K562 (cell line): ENCODE measurements at regions not wholly inside any gene's neighbourhood (a gene's known extent, or its start where the extent isn't known, plus 50 kb on each side); places are given as distances from the start of the nearest gene placed in this dataset.

Experiments
- ATAC-seq: fragments of 200-7000 bp; cut with Tn5 transposase; 3 replicates; pipeline ENCODE4 v1.9.1; 2020; ENCODE audit warnings: moderate library complexity
- BruUV-seq: library from RNA; stranded (reverse); fragments of 400-500 nt; replicated peaks from 2 replicates; lab custom pipeline; 2021; lab: Mats Ljungman, UMichigan
- CTCF ChIA-PET: fragments of 300-600 bp; formaldehyde crosslinking; extraction: SDS; loops from one replicate; lab custom pipeline; 2021; ENCODE audit warnings: low intra/inter-chr PET ratio; lab: Yijun Ruan, JAX
- POLR2A ChIA-PET: fragments of 300-600, 350-650 bp; sonication (Branson Sonifier 250); formaldehyde crosslinking; extraction: SDS; loops from one replicate; lab custom pipeline; 2021; ENCODE audit warnings: antibody characterized with exemption, inconsistent platforms; lab: Yijun Ruan, JAX
- DNase-seq, 4 experiments: peaks; one replicate each; pipeline versions ENCODE4 v3.0.0 to v3.0.0-alpha.2; 2011 to 2018; ENCODE audit warnings: low spot score in 3 of 4, mixed read lengths in 3 of 4; ENCODE audit errors: extremely low read depth in 1 of 4
- FAIRE-seq: peaks from 2 replicates; lab custom pipeline; 2011; peaks lifted over from hg19 to GRCh38; lab: Jason Lieb, UNC
- H2AFZ ChIP-seq: 2 replicates; pipeline ENCODE4 v1.6.0; 2011; ENCODE audit warnings: low read depth, low read length, control low read depth, inconsistent platforms
- H3K27ac ChIP-seq: fragments of 200-600 bp; 3 replicates; pipeline ENCODE4 v1.8.0; 2011; ENCODE audit warnings: low read depth, mild to moderate bottlenecking, control low read depth, inconsistent platforms, low read length, moderate library complexity, mixed read lengths; ENCODE audit errors: extremely low read depth
- H3K27me3 ChIP-seq, 2 experiments: fragments of 300-600 bp in 1 of 2; 2 replicates in 1 of 2; 3 replicates in 1 of 2; pipeline versions ENCODE4 v1.6.0 to v1.8.0; 2011; ENCODE audit warnings: inconsistent platforms in 2 of 2, low read length in 2 of 2, mild to moderate bottlenecking in 1 of 2, mixed read lengths in 1 of 2, moderate library complexity in 1 of 2; ENCODE audit not compliant: control insufficient read depth in 2 of 2, insufficient read depth in 2 of 2
- H3K36me3 ChIP-seq: fragments of 300-600 bp; 3 replicates; pipeline ENCODE4 v1.8.0; 2011; ENCODE audit warnings: mild to moderate bottlenecking, low read length, inconsistent platforms; ENCODE audit not compliant: control insufficient read depth, insufficient read depth
- H3K4me1 ChIP-seq, 2 experiments: fragments of 200-600 bp in 1 of 2; replicated peaks in 1 of 2; 2 replicates in 1 of 2; 3 replicates in 1 of 2; pipeline versions ENCODE4 v1.5.1 to v1.8.0; 2011; ENCODE audit warnings: inconsistent platforms in 2 of 2, low read length in 2 of 2, mild to moderate bottlenecking in 1 of 2, mixed read lengths in 1 of 2, moderate library complexity in 1 of 2; ENCODE audit not compliant: control insufficient read depth in 2 of 2, insufficient read depth in 2 of 2
- H3K4me2 ChIP-seq: 2 replicates; pipeline ENCODE4 v1.6.1; 2011; ENCODE audit warnings: low read length, control low read depth, inconsistent platforms, mixed read lengths; ENCODE audit not compliant: insufficient read depth
- H3K4me3 ChIP-seq: fragments of 200-600 bp; sonication (generic), shearing (Covaris generic); 2 replicates; pipeline ENCODE4 v1.5.1; 2016; ENCODE audit warnings: control low read depth, inconsistent platforms
- H3K79me2 ChIP-seq: fragments of 200-600 bp; 3 replicates; pipeline ENCODE4 v1.8.0; 2011; ENCODE audit warnings: low read length, inconsistent platforms; ENCODE audit not compliant: control insufficient read depth, insufficient read depth
- H3K9ac ChIP-seq, 2 experiments: 2 replicates each; pipeline versions ENCODE4 v1.6.0 to v1.6.1; 2011; ENCODE audit warnings: low read depth in 2 of 2, low read length in 2 of 2, control low read depth in 1 of 2, inconsistent platforms in 1 of 2, mild to moderate bottlenecking in 1 of 2, mixed read lengths in 1 of 2; ENCODE audit not compliant: insufficient read depth in 1 of 2
- H3K9me1 ChIP-seq: one replicate; pipeline ENCODE4 v1.6.0; 2011; ENCODE audit warnings: inconsistent platforms, mild to moderate bottlenecking, low read length, moderate library complexity; ENCODE audit not compliant: control insufficient read depth, insufficient read depth
- H3K9me3 ChIP-seq: replicated peaks from 2 replicates; pipeline ENCODE4 v1.5.1; 2011; ENCODE audit warnings: low read depth, low read length, inconsistent platforms; ENCODE audit not compliant: control insufficient read depth, insufficient read depth
- H4K20me1 ChIP-seq: replicated peaks from 2 replicates; pipeline ENCODE4 v1.6.1; 2011; ENCODE audit warnings: low read length, inconsistent platforms, mixed read lengths; ENCODE audit not compliant: control insufficient read depth, insufficient read depth
- ARHGAP35 ChIP-seq: fragments of 450-650 bp; IDR thresholded peaks from 2 replicates; pipeline ENCODE4 v1.6.1; 2018; ENCODE audit not compliant: partially characterized antibody
- BMI1 ChIP-seq: fragments of 150-350 bp; IDR thresholded peaks from 2 replicates; pipeline ENCODE4 v1.6.1; 2014; ENCODE audit warnings: low read length
- CCAR2 ChIP-seq: fragments of 200-400 bp; formaldehyde crosslinking; IDR thresholded peaks from 2 replicates; pipeline ENCODE4 v1.6.1; 2017; ENCODE audit warnings: mild to moderate bottlenecking, low read depth, low read length
- FOXA3 ChIP-seq, 2 experiments: fragments of 450-650 bp in 1 of 2; sonication (generic) in 1 of 2; formaldehyde crosslinking; IDR thresholded peaks in 1 of 2; conservative IDR thresholded peaks in 1 of 2; 2 replicates each; pipeline versions ENCODE4 v1.4.0 to v1.8.0; 2020 to 2022; ENCODE audit warnings: mild to moderate bottlenecking in 2 of 2, missing genetic modification reagents in 1 of 2
- HCFC1 ChIP-seq: IDR thresholded peaks from 2 replicates; pipeline ENCODE4 v1.6.1; 2012; ENCODE audit warnings: low read depth, low read length, improper control_type of control experiment
- ILF3 ChIP-seq: fragments of 450-650 bp; IDR thresholded peaks from 2 replicates; pipeline ENCODE4 v1.6.1; 2018; ENCODE audit warnings: antibody characterized with exemption, mild to moderate bottlenecking, moderate library complexity, borderline replicate concordance
- MCM2 ChIP-seq: fragments of 450-650 bp; IDR thresholded peaks from 2 replicates; pipeline ENCODE4 v1.6.1; 2017; ENCODE audit warnings: low read depth, mild to moderate bottlenecking
- PCBP1 ChIP-seq: fragments of 200-400 bp; formaldehyde crosslinking; IDR thresholded peaks from 2 replicates; pipeline ENCODE4 v1.6.1; 2018; ENCODE audit warnings: mild to moderate bottlenecking, low read depth, low read length; ENCODE audit not compliant: poor library complexity, severe bottlenecking
- SIRT6 ChIP-seq: IDR thresholded peaks from one replicate; pipeline ENCODE4 v1.6.1; 2012; ENCODE audit warnings: low read depth, mild to moderate bottlenecking, control low read depth, inconsistent platforms, low read length, moderate library complexity
- SRSF9 ChIP-seq: fragments of 200-400 bp; formaldehyde crosslinking; IDR thresholded peaks from 2 replicates; pipeline ENCODE4 v1.6.1; 2017; ENCODE audit warnings: low read depth, low read length, borderline replicate concordance
- U2AF1 ChIP-seq: fragments of 200-400 bp; formaldehyde crosslinking; optimal IDR thresholded peaks from 2 replicates; pipeline ENCODE3; 2017; ENCODE audit warnings: mild to moderate bottlenecking, low read depth, low read length, moderate library complexity
- ZKSCAN1 ChIP-seq: fragments of 150-350 bp; IDR thresholded peaks from 2 replicates; pipeline ENCODE4 v1.6.1; 2016; ENCODE audit warnings: low read depth, low read length
- ZNF696 ChIP-seq: fragments of 250-450 bp; sonication (Bioruptor Pico); conservative IDR thresholded peaks from 2 replicates; pipeline ENCODE4 v1.4.0; 2020; ENCODE audit warnings: mild to moderate bottlenecking, moderate library complexity
- ZSCAN32 ChIP-seq: fragments of 450-650 bp; formaldehyde crosslinking; IDR thresholded peaks from 2 replicates; pipeline ENCODE4 v1.4.0; 2020; ENCODE audit warnings: mild to moderate bottlenecking, moderate library complexity
- WGBS: fragments of 100-300 bp; shearing (Covaris generic); methylation state at CpG from one replicate; pipeline ENCODE4 v1.1.6; 2016; ENCODE audit warnings: low coverage, mixed read lengths; ENCODE audit not compliant: insufficient coverage; ENCODE audit errors: missing lambda C conversion rate; 5-methylcytosine and 5-hydroxymethylcytosine counted together
- in situ Hi-C: fragments of 300-500 bp; cut with MboI; formaldehyde crosslinking; loops from 4 replicates; pipeline ENCODE4 v1.15.0; 2018; ENCODE audit warnings: inconsistent platforms, mixed read lengths
- intact Hi-C: fragments of 100-400 bp; cut with micrococcal nuclease; formaldehyde crosslinking; loops from 2 replicates; pipeline ENCODE4 v1.14.2; 2022
- TF ChIP-seq, protein P1 (sequence below): fragments of 200-400 bp; formaldehyde crosslinking; IDR thresholded peaks from 2 replicates; pipeline ENCODE4 v1.6.1; 2017; ENCODE audit warnings: mild to moderate bottlenecking, low read depth, low read length, moderate library complexity
- TF ChIP-seq, protein P2 (sequence below): fragments of 250-450 bp; sonication (Bioruptor Pico); IDR thresholded peaks from 2 replicates; pipeline ENCODE4 v1.8.0; 2021; ENCODE audit warnings: mild to moderate bottlenecking, moderate library complexity
- TF ChIP-seq, protein P3 (sequence below): sonication (generic); formaldehyde crosslinking; IDR thresholded peaks from 2 replicates; pipeline ENCODE4 v1.8.1; 2023; ENCODE audit warnings: mild to moderate bottlenecking, missing genetic modification reagents, moderate library complexity
- TF ChIP-seq, protein P4 (sequence below): sonication (generic); formaldehyde crosslinking; IDR thresholded peaks from 2 replicates; pipeline ENCODE4 v1.8.0; 2022; ENCODE audit warnings: mild to moderate bottlenecking, missing genetic modification reagents, borderline replicate concordance

DNA sequence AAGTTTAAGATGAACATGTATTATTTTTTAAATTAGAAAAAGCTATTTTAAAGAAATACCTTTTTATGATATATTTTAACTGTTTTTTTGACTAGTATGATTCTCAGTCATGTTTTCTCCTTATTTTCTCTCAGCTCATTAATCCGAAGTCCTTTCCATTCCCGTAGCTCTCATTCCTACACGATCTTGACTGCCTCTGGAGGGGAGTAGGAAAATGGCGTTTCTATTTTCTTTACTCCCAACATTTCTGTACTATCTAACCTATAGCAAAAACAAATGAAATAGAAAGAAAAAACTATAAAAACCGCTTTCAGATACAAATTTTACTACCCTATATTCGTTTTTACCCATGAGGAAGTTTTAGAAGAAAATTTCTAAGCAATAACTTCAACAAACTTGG is 343.8 kb downstream of the RBM26 start:
- WGBS, result 0% methylated on average over 6 of the region's 6 CpGs
- no TSS peak for BruUV-seq
- H3K9me3 ChIP-seq, result no peaks in the 10 kb centered on the region
- ATAC-seq (no peak), DNase-seq (no peak), FAIRE-seq (no peak)
- H3K36me3 ChIP-seq, result no peaks in the 10 kb centered on the region
- no peaks in the 10 kb centered on the region for H3K27me3 ChIP-seq
- H3K9me1 ChIP-seq, result no peaks in the 10 kb centered on the region
- H3K4me1 ChIP-seq, result no peaks in the 10 kb centered on the region
- no peak overlapping the region for H3K4me2 ChIP-seq
- no peak overlapping the region for H2AFZ ChIP-seq
- H4K20me1 ChIP-seq, result no peaks in the 10 kb centered on the region
- ChIA-PET CTCF (no interaction called here), POLR2A (no interaction called here)
- no peak overlapping the region for H3K4me3 ChIP-seq
- H3K79me2 ChIP-seq, result no peaks in the 10 kb centered on the region
- H3K9ac ChIP-seq, result no peak overlapping the region
- no peak overlapping the region for H3K27ac ChIP-seq
- intact Hi-C loops, result no loop called here
- in situ Hi-C loops, result no loop called here
- TF ChIP-seq ILF3 (no peak), BMI1 (no peak), MCM2 (no peak), ARHGAP35 (no peak), HCFC1 (no peak), SIRT6 (no peak), PCBP1 (no peak), U2AF1 (no peak), SRSF9 (no peak), FOXA3 (CRISPR knock-in tag; conservative IDR thresholded peaks at IDR 0.05 in 1 of 2, IDR thresholded peaks at IDR 0.05 in 1 of 2) (no peak), ZKSCAN1 (no peak), ZSCAN32 (CRISPR knock-in tag) (no peak), CCAR2 (no peak), ZNF696 (CRISPR knock-in tag) (no peak)
- TF ChIP-seq, protein P1, sequence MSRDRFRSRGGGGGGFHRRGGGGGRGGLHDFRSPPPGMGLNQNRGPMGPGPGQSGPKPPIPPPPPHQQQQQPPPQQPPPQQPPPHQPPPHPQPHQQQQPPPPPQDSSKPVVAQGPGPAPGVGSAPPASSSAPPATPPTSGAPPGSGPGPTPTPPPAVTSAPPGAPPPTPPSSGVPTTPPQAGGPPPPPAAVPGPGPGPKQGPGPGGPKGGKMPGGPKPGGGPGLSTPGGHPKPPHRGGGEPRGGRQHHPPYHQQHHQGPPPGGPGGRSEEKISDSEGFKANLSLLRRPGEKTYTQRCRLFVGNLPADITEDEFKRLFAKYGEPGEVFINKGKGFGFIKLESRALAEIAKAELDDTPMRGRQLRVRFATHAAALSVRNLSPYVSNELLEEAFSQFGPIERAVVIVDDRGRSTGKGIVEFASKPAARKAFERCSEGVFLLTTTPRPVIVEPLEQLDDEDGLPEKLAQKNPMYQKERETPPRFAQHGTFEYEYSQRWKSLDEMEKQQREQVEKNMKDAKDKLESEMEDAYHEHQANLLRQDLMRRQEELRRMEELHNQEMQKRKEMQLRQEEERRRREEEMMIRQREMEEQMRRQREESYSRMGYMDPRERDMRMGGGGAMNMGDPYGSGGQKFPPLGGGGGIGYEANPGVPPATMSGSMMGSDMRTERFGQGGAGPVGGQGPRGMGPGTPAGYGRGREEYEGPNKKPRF, result no peak
- TF ChIP-seq, protein P2, sequence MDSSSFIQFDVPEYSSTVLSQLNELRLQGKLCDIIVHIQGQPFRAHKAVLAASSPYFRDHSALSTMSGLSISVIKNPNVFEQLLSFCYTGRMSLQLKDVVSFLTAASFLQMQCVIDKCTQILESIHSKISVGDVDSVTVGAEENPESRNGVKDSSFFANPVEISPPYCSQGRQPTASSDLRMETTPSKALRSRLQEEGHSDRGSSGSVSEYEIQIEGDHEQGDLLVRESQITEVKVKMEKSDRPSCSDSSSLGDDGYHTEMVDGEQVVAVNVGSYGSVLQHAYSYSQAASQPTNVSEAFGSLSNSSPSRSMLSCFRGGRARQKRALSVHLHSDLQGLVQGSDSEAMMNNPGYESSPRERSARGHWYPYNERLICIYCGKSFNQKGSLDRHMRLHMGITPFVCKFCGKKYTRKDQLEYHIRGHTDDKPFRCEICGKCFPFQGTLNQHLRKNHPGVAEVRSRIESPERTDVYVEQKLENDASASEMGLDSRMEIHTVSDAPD (CRISPR knock-in tag), result no peak
- TF ChIP-seq, protein P3, sequence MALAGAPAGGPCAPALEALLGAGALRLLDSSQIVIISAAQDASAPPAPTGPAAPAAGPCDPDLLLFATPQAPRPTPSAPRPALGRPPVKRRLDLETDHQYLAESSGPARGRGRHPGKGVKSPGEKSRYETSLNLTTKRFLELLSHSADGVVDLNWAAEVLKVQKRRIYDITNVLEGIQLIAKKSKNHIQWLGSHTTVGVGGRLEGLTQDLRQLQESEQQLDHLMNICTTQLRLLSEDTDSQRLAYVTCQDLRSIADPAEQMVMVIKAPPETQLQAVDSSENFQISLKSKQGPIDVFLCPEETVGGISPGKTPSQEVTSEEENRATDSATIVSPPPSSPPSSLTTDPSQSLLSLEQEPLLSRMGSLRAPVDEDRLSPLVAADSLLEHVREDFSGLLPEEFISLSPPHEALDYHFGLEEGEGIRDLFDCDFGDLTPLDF (CRISPR knock-in tag), result no peak
- TF ChIP-seq, protein P4, sequence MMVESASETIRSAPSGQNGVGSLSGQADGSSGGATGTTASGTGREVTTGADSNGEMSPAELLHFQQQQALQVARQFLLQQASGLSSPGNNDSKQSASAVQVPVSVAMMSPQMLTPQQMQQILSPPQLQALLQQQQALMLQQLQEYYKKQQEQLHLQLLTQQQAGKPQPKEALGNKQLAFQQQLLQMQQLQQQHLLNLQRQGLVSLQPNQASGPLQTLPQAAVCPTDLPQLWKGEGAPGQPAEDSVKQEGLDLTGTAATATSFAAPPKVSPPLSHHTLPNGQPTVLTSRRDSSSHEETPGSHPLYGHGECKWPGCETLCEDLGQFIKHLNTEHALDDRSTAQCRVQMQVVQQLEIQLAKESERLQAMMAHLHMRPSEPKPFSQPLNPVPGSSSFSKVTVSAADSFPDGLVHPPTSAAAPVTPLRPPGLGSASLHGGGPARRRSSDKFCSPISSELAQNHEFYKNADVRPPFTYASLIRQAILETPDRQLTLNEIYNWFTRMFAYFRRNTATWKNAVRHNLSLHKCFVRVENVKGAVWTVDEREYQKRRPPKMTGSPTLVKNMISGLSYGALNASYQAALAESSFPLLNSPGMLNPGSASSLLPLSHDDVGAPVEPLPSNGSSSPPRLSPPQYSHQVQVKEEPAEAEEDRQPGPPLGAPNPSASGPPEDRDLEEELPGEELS (CRISPR knock-in tag), result no peak
